Muscle of leg (tissue), 3 donors: ENCODE measurements at regions not wholly inside any gene's neighbourhood (a gene's known extent, or its start where the extent isn't known, plus 50 kb on each side); places are given as distances from the start of the nearest gene placed in this dataset.
A peak's percentile ranks its signal among the peaks of the same experiment; 100 is the strongest.

ENCODE experiments used
- DNase-seq: peaks from one replicate; pipeline ENCODE4 v3.0.0; 2013
- H3K27ac ChIP-seq: one replicate; pipeline ENCODE4 v1.5.1; 2013; ENCODE audit warnings: mild to moderate bottlenecking, low read length, control low read depth
- H3K27me3 ChIP-seq: one replicate; pipeline ENCODE4 v1.6.1; 2013; ENCODE audit warnings: low read length; ENCODE audit not compliant: control insufficient read depth, insufficient read depth
- H3K36me3 ChIP-seq: one replicate; pipeline ENCODE4 v1.6.1; 2013; ENCODE audit warnings: low read length; ENCODE audit not compliant: control insufficient read depth, insufficient read depth
- H3K4me1 ChIP-seq: one replicate; pipeline ENCODE4 v1.6.1; 2013; ENCODE audit warnings: low read length; ENCODE audit not compliant: control insufficient read depth, insufficient read depth
- H3K4me3 ChIP-seq: one replicate; pipeline ENCODE4 v1.5.1; 2013; ENCODE audit warnings: low read length, control low read depth
- H3K9me3 ChIP-seq: replicated peaks from 2 replicates; pipeline ENCODE4 v1.6.1; 2013; ENCODE audit warnings: low read depth, low read length; ENCODE audit not compliant: control insufficient read depth
- WGBS: methylation state at CpG from one replicate; pipeline ENCODE4 v1.1.5; 2013; ENCODE audit warnings: missing lambda C conversion rate; ENCODE audit not compliant: insufficient coverage; 5-methylcytosine and 5-hydroxymethylcytosine counted together

DNA sequence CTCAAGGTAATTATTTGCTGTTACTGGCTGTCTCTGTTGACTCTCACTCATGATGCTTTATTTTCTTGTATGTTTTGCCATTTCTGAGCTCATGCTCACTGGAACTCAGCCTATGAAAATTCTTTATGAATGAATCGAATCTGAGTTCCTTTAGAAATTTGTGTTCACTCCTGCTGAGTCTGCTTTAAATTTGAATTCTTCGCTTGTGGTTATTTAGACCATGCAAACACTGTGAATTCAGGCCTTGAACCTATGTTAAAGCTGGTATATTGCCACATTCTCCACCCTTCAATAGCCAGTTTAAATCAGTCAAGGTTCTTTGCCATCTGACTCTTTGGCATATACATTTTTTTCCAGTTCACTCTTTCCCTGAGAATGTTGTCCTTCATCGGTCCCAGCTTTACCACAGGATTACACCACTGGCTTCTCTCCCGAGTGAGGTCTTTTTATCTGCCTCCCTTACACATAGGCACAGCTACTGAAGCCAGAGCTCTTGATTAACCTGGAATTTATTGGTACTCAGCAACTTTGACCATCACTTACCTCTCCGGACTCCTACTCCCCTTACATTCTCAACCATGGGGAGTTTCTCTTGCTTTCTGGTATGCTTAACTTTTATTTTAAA lies 400.6 kb downstream of the VPS13C start:
- WGBS: 36% methylated on average over 2 of the region's 5 CpGs
- no peak overlapping the region for H3K27ac ChIP-seq
- peaks cover 3% of the 10 kb centered on the region for H3K4me1 ChIP-seq
- H3K4me3 ChIP-seq: no peak overlapping the region
- peak; percentile 67 for DNase-seq
- H3K36me3 ChIP-seq: no peaks in the 10 kb centered on the region
- H3K9me3 ChIP-seq: no peaks in the 10 kb centered on the region
- no peaks in the 10 kb centered on the region for H3K27me3 ChIP-seq

DNA sequence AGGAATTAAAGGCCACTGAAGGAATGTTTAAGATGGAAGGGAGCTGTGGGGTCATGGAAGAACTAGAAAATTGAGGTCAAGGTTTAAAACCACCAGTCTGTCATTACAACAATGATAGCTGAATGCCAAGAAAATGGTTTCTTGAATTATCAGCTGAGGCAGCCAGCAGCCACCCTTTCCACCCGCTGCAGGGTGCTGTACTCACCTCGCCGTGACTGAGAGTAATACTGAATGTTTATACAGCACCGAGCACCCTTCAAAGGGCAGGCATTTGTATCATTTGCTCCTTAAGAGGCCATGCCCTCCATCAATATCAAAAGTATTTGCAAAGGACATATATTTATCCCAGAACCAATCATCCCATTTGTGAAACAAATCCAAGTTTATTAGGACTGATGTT lies 402.8 kb downstream of the VPS13C start:
- H3K9me3 ChIP-seq: no peaks in the 10 kb centered on the region
- WGBS: 87% methylated on average over 4 of the region's 4 CpGs
- DNase-seq: no peak
- no peaks in the 10 kb centered on the region for H3K36me3 ChIP-seq
- no peak overlapping the region for H3K4me3 ChIP-seq
- H3K27me3 ChIP-seq: no peaks in the 10 kb centered on the region
- peaks cover 14% of the 10 kb centered on the region for H3K4me1 ChIP-seq
- no peak overlapping the region for H3K27ac ChIP-seq

DNA sequence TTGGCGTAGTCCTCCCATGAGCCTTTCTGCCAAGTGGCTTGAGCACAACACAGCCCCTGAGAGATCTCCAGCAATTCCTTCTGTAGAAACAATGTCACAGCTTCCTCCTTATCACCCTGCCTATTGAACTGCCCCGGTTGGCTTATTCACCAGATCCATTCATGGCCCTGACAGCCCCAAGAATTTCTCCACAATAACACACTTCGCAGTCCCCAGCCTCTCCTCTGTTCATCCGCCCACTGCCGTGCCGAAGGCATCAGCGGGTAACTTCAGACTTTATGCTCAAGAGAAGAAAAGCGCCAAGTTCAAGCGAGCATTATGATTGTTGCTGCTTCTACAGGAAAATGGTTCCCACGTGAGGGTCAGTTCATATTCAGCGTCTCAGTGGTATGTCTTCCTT lies 403.9 kb downstream of the VPS13C start:
- Histone ChIP-seq H3K36me3 (no peaks in the 10 kb centered on the region), H3K27ac (no peak overlapping the region), H3K4me3 (no peak overlapping the region), H3K27me3 (no peaks in the 10 kb centered on the region), H3K4me1 (peaks cover 14% of the 10 kb centered on the region), H3K9me3 (no peaks in the 10 kb centered on the region)
- 92% methylated on average over 10 of the region's 11 CpGs for WGBS
- DNase-seq: no peak

DNA sequence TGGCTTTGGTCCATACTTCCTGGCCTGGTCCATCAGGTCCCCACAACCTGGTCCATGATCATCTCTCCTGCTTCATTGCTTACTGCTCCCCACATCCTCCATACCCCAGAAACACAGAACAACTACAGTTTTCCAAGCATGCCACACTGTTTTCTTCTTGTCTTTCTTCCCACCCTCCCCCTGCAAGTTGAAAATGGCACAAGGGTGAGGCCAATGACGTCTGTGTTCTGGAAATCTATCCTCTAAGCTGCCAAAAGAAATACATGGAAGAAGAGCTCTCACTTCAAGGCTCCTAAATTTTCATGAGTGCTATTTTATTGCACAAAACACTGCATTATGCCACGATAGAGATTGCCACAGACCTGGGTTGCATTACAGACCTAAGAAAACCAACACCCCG lies 404.4 kb downstream of the VPS13C start:
- H3K9me3 ChIP-seq: no peaks in the 10 kb centered on the region
- H3K27me3 ChIP-seq: no peaks in the 10 kb centered on the region
- no peaks in the 10 kb centered on the region for H3K36me3 ChIP-seq
- H3K4me3 ChIP-seq: no peak overlapping the region
- no peak overlapping the region for H3K27ac ChIP-seq
- 83% methylated on average over 1 of the region's 3 CpGs for WGBS
- peaks cover 14% of the 10 kb centered on the region for H3K4me1 ChIP-seq
- no peak for DNase-seq

DNA sequence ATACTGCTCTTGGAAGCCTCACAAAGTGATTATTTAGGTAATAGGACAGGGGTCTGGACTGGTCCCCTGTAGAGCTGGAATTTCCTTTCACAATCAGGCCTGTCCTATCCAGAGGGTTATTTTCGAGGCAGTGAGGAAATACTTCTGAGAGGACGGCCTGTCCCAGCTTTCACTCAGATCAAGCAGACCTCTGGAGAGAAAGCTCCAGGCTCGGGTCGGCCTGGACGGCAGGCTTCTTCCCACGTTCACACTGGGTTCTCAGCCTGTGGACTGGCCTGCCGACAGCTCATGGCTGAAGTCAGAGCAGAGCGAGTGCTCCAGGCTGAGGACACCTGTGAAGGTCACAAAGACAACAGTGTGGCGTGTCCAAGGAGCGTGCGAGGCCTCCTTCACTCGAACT lies 405.3 kb downstream of the VPS13C start:
- Histone ChIP-seq H3K4me3 (no peak overlapping the region), H3K9me3 (no peaks in the 10 kb centered on the region), H3K27ac (no peak overlapping the region), H3K36me3 (no peaks in the 10 kb centered on the region), H3K27me3 (no peaks in the 10 kb centered on the region), H3K4me1 (peaks cover 14% of the 10 kb centered on the region)
- DNase-seq: no peak
- WGBS: 66% methylated on average over 12 of the region's 12 CpGs

DNA sequence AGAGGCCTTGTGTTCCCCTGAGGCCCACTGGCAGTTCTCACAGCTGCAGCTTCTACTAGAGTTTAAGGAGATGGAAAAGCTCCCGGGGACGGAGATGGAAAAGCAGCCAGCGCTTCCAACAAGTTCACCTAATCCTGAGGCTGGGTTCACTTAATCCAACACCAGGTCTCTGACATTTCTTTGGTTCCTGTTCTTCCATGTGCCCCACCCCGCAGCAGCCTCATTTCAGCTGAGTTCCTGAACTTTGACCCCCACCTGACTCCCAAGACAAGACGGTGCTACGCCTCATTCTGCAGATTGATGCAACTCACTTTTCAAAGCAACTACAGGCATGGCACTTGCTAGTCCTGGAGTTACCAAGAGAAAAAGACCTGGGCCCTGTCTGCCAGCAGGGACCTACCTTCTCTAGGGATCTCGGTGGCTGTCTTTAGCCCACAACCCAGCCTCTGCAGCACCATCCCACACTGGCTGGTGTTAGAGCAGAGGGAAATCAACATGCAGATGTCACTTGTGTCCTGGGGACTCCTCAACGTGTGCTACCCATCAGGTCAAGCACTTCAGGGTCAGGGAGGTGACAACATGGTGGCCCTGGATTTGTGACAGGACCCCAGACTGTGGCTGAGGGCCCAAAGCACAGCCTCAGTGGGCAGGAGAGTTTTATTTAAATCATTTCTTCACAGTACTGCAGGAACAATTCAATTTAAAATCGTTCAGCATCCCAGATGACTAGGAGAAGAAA lies 406.1 kb downstream of the VPS13C start:
- Histone ChIP-seq H3K4me1 (peaks cover 14% of the 10 kb centered on the region), H3K27ac (no peak overlapping the region), H3K27me3 (no peaks in the 10 kb centered on the region), H3K9me3 (no peaks in the 10 kb centered on the region), H3K4me3 (no peak overlapping the region), H3K36me3 (no peaks in the 10 kb centered on the region)
- DNase-seq: no peak
- 62% methylated on average over 6 of the region's 9 CpGs for WGBS

DNA sequence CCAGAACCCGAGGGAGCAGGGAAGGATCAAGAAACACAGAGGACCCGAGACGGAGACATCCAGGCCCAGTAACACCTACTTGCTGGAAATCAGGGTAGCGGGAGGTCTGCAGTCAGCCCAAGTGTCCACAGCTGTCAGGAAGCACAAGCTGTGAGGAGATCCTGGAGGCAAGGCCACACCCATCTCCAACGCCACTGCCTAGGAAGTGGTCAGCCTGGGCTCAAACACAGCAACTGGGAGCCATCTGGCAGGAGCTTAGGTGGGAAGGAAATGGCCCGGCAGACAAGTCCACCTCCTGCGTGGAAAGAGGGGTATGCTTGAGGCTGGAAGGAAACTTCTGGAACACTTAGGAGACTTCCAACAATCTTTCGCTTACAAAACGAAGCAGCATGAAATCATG lies 407.1 kb downstream of the VPS13C start:
- Histone ChIP-seq H3K36me3 (no peaks in the 10 kb centered on the region), H3K4me3 (no peak overlapping the region), H3K27me3 (no peaks in the 10 kb centered on the region), H3K4me1 (peaks cover 14% of the 10 kb centered on the region), H3K9me3 (no peaks in the 10 kb centered on the region), H3K27ac (no peak overlapping the region)
- 46% methylated on average over 6 of the region's 9 CpGs for WGBS
- DNase-seq: peak; percentile 34

DNA sequence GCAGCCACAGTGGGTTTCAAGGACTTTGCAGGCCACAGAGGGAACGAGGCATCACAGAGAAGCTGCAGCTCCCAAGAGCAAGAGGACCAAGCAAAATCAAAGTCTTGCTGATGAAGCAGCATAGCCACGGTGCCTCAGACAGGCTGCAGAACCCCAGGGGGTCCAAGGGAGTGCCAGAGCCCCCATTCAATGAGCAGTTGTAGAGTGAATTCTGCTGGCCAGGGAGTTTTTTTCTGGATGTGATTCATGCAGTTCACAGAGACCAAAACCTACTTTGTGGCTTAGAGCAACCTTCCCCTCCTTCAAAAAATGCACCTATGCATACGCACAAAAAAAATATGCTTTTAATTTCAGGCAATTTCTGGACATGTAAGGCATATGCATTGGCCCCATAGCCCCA lies 409.0 kb downstream of the VPS13C start:
- no peak overlapping the region for H3K27ac ChIP-seq
- WGBS: 67% methylated on average over 2 of the region's 3 CpGs
- peaks cover 2% of the 10 kb centered on the region for H3K27me3 ChIP-seq
- H3K4me3 ChIP-seq: no peak overlapping the region
- no peaks in the 10 kb centered on the region for H3K36me3 ChIP-seq
- H3K9me3 ChIP-seq: no peaks in the 10 kb centered on the region
- DNase-seq: no peak
- H3K4me1 ChIP-seq: peaks cover 14% of the 10 kb centered on the region

DNA sequence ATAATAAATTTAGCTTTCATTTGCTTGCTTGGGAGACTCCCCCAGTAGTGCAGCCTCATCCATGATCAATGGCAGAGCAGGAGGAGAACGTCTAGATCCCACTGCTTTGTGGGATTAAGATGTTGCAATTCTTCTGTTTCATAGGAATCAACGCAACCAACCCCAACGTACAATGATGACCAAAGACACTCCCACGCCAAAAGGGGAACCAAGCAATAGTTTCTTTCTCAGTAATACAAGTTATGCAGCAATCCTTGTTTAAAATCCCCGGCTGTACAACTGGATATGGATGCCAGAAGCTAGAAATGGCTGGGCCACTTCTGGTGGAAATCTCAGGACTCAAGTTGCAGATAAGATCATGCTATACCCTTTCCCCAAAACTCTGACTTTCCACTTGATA lies 411.2 kb downstream of the VPS13C start:
- no peak overlapping the region for H3K4me3 ChIP-seq
- WGBS: 69% methylated on average over 2 of the region's 5 CpGs
- DNase-seq: no peak

DNA sequence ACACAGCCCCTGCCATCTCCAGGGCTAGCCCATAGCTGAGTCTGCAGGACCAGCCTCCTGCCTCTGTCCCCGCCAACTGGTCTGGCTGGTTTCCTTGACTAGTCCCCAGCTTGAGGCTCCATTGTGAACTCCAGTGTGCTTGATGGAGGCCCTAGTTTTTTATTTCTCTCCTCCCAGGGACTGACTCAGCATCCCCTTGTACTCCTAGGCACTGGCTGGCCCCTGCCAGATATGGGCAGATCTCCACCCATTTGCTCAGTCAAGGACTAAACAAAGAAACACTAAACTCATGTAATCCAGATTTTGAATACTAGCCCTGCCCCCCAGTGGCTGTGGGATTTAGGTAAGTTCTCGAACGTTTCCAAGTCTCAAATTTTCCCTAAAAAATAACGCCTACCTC lies 415.4 kb upstream of the RORA start:
- Histone ChIP-seq H3K27ac (no peak overlapping the region), H3K4me1 (peaks cover 3% of the 10 kb centered on the region), H3K36me3 (no peaks in the 10 kb centered on the region), H3K27me3 (peaks cover 2% of the 10 kb centered on the region), H3K4me3 (no peak overlapping the region), H3K9me3 (no peaks in the 10 kb centered on the region)
- 91% methylated on average over 1 of the region's 4 CpGs for WGBS
- no peak for DNase-seq

More for the DNA sequence above, 411.2 kb downstream of the VPS13C start:
- Histone ChIP-seq H3K27me3 (peaks cover 2% of the 10 kb centered on the region), H3K9me3 (no peaks in the 10 kb centered on the region), H3K27ac (no peak overlapping the region), H3K4me1 (peaks cover 10% of the 10 kb centered on the region), H3K36me3 (no peaks in the 10 kb centered on the region)
